Mesodermal cell (in vitro differentiated cells): ENCODE measurements at regions not wholly inside any gene's neighbourhood (a gene's known extent, or its start where the extent isn't known, plus 50 kb on each side); places are given as distances from the start of the nearest gene placed in this dataset.

Experiments used
- H3K27ac ChIP-seq: 2 replicates; pipeline ENCODE4 v1.7.0; 2013; ENCODE audit warnings: mild to moderate bottlenecking, low read depth, low read length, moderate library complexity; ENCODE audit not compliant: severe bottlenecking
- H3K36me3 ChIP-seq: 2 replicates; pipeline ENCODE4 v1.7.1; 2013; ENCODE audit warnings: mild to moderate bottlenecking, low read length, moderate library complexity; ENCODE audit not compliant: control insufficient read depth, insufficient read depth
- H3K4me1 ChIP-seq: one replicate; pipeline ENCODE4 v1.7.1; 2013; ENCODE audit warnings: mild to moderate bottlenecking, low read length; ENCODE audit not compliant: insufficient read depth, control insufficient read depth, poor library complexity, severe bottlenecking
- H3K4me3 ChIP-seq: 2 replicates; pipeline ENCODE4 v1.7.0; 2013; ENCODE audit warnings: low read length, control low read depth, mild to moderate bottlenecking; ENCODE audit not compliant: insufficient read depth, poor library complexity, severe bottlenecking; ENCODE audit errors: extremely low read depth
- H3K9me3 ChIP-seq: 2 replicates; pipeline ENCODE4 v1.7.1; 2013; ENCODE audit warnings: mild to moderate bottlenecking, low read length, moderate library complexity; ENCODE audit not compliant: control insufficient read depth
- WGBS, 2 experiments: methylation state at CpG; one replicate each; pipeline ENCODE4 v1.1.5; 2013; ENCODE audit warnings: missing lambda C conversion rate in 2 of 2; ENCODE audit not compliant: insufficient coverage in 2 of 2; 5-methylcytosine and 5-hydroxymethylcytosine counted together

DNA sequence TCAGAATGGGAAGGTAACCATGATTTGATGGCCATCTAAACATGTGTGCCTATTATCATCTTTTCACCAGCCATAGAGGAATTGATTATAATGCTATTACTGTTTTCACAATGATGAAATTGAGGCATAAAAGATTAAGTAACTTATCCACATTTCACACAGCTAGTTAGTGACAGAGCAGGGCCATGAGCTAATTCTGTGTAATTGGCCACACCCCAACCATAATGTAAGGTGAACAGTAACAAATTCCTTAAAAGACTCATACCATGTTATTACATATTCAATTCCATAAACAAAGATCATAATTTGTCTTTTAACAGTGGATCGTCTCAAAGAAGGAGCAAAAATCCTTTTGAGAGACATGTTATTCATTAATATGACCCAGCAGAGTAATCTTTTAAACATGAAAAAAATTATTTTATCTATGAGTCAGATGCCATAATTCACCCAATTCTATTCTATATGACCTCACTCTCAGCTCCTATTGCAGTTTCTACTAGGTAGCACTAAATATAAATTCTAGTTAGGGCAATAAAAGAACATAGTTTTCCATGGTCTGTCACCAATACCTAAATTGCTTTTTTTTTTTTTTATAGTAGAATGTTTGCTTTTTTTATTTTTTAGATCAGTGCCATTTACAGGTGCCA lies 475.8 kb upstream of the SLC39A10 start:
- no peaks in the 10 kb centered on the region for H3K4me1 ChIP-seq
- WGBS, 2 experiments, result no CpG with 5 or more reads among the region's 1 CpG
- no peaks in the 10 kb centered on the region for H3K9me3 ChIP-seq
- no peak overlapping the region for H3K4me3 ChIP-seq
- H3K27ac ChIP-seq, result no peak overlapping the region
- no peaks in the 10 kb centered on the region for H3K36me3 ChIP-seq

DNA sequence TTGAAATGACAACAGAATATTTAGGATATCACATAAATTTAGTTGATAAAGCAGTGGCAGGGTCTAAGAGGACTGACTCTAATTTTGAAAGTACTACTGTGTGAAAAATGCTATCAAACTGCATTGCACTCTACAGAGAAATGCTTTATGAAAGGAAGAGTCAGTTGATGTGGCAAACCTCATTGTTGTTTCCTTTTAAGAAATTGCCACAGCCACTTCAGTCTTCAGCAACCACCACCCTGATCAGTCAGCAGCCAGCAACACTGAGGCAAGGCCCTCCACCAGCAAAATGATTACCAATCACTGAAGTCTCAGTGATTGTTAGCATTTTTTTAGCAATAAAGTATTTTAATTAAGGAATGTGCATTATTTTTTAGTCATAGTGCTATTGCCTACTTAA lies 488.7 kb upstream of the SLC39A10 start:
- Histone ChIP-seq H3K27ac (no peak overlapping the region), H3K4me1 (no peaks in the 10 kb centered on the region), H3K36me3 (no peaks in the 10 kb centered on the region), H3K9me3 (no peaks in the 10 kb centered on the region), H3K4me3 (no peak overlapping the region)

- no peaks in the 10 kb centered on the region for H3K9me3 ChIP-seq
- H3K4me3 ChIP-seq, result no peak overlapping the region
- H3K36me3 ChIP-seq, result no peaks in the 10 kb centered on the region
- no peak overlapping the region for H3K27ac ChIP-seq
- H3K4me1 ChIP-seq, result no peaks in the 10 kb centered on the region
- WGBS, 2 experiments, result 78 to 88% methylated on average over 1 to 2 of the region's 2 CpGs
These were observed 492.1 kb upstream of the SLC39A10 start for GRCh38 chr2:195164930-195165329.

- 90% methylated on average over 1 of the region's 3 CpGs; no CpG with 5 or more reads in 1 of the 2 experiments for WGBS, 2 experiments
- no peaks in the 10 kb centered on the region for H3K36me3 ChIP-seq
- no peak overlapping the region for H3K27ac ChIP-seq
- H3K4me1 ChIP-seq, result no peaks in the 10 kb centered on the region
- no peak overlapping the region for H3K4me3 ChIP-seq
- H3K9me3 ChIP-seq, result no peaks in the 10 kb centered on the region
These were observed 494.1 kb upstream of the SLC39A10 start for GRCh38 chr2:195162918-195163317.

- H3K36me3 ChIP-seq, result no peaks in the 10 kb centered on the region
- 83 to 100% methylated on average over 1 to 3 of the region's 3 CpGs for WGBS, 2 experiments
These were observed 494.8 kb upstream of the SLC39A10 start for GRCh38 chr2:195162194-195162593.

DNA sequence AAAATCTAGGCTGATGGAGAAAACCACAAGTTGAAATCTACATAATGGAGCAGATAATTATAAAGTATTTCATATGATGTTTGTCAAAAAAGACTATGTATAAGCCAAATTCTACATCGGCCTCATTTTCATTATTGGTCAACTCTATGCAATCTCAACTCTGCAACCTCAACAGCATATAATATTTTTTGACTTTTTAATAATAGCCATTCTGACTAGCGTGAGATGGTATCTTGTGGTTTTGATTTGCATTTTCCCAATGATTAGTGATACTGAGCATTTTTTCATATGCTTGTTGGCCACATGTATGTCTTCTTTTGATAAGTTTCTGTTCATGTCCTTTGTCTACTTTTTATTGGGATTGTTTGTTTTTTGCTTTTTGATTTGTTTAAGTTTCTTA lies 496.1 kb upstream of the SLC39A10 start:
- WGBS, 2 experiments, result 83% methylated on average over 1 of the region's 2 CpGs; no CpG with 5 or more reads in 1 of the 2 experiments
- no peak overlapping the region for H3K27ac ChIP-seq
- H3K9me3 ChIP-seq, result no peaks in the 10 kb centered on the region
- no peaks in the 10 kb centered on the region for H3K4me1 ChIP-seq
- no peaks in the 10 kb centered on the region for H3K36me3 ChIP-seq
- no peak overlapping the region for H3K4me3 ChIP-seq

More at GRCh38 chr2:195162194-195162593, 494.8 kb upstream of the SLC39A10 start:
- H3K4me1 ChIP-seq, result no peaks in the 10 kb centered on the region
- no peak overlapping the region for H3K27ac ChIP-seq
- H3K9me3 ChIP-seq, result no peaks in the 10 kb centered on the region
- H3K4me3 ChIP-seq, result no peak overlapping the region

DNA sequence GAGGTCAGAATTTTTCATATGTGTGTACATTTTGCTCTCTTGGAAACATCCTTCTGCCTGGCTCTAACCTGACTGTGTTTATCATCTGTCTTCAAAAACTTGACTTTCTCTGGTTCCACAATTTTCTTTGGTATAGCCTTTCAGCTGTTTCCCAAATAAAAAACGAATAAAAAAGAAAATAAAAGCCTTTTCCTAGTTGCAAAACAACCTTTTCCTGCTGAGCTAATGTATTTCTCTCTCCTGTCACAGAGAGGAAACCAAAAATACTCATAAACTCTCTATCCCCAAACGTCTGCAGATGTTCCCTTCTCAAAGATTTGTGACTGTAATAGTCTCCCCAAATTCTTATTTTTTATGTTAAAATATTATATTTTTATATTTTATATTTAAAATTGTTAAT lies 505.3 kb upstream of the SLC39A10 start:
- Histone ChIP-seq H3K36me3 (no peaks in the 10 kb centered on the region), H3K4me1 (no peaks in the 10 kb centered on the region), H3K27ac (no peak overlapping the region), H3K9me3 (no peaks in the 10 kb centered on the region), H3K4me3 (no peak overlapping the region)
- WGBS, 2 experiments, result 40 to 56% methylated on average over 1 of the region's 2 CpGs

GRCh38 chr2:195150819-195151218 lies 506.2 kb upstream of the SLC39A10 start:
- Histone ChIP-seq H3K27ac (no peak overlapping the region), H3K4me3 (no peak overlapping the region), H3K9me3 (no peaks in the 10 kb centered on the region), H3K4me1 (no peaks in the 10 kb centered on the region), H3K36me3 (no peaks in the 10 kb centered on the region)
- no CpG with 5 or more reads among the region's 2 CpGs for WGBS, 2 experiments

DNA sequence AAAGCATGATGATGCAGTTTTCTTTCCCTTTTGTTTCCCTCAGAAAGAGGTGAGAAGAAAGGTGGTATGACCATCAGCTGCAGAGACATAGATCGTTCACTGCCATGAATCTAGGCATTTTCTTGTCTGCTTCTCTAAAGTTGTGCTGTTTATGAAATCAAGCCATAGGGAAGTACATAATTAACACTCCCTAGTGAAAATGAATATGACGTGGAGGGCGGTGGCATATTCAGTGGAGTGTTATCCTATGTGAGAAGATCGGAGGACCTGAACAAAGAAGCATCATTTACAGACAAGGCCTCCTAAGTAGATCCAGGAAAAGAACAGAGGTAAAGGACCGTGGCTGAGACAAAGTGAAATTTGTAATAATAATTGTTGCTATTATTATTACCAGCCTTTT lies 509.0 kb upstream of the SLC39A10 start:
- Histone ChIP-seq H3K4me3 (no peak overlapping the region), H3K4me1 (no peaks in the 10 kb centered on the region), H3K9me3 (no peaks in the 10 kb centered on the region), H3K36me3 (no peaks in the 10 kb centered on the region), H3K27ac (no peak overlapping the region)
- WGBS, 2 experiments, result no CpG with 5 or more reads among the region's 5 CpGs

GRCh38 chr2:195146761-195147541 lies 510.1 kb upstream of the SLC39A10 start:
- Histone ChIP-seq H3K36me3 (no peaks in the 10 kb centered on the region), H3K4me3 (no peak overlapping the region), H3K4me1 (no peaks in the 10 kb centered on the region), H3K27ac (no peak overlapping the region), H3K9me3 (no peaks in the 10 kb centered on the region)
- WGBS, 2 experiments, result 80 to 94% methylated on average over 2 of the region's 4 CpGs

DNA sequence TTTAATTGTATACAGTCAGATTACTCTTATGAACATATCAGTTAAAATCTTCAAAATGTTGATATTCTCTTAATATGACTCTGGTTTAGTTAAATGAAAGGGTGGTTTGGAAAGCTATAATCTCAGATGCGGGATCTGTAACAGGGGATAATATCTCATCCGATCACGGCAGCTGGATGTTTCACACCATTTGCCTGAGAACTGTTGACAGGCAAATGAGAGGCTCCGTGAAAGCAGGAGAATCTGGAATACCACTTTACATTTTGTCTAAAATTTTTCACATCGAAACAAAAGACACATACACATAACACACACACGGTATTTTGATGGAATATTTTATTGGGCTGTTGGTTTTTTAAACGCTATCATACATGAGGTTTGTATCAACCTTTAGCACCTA lies 518.6 kb upstream of the SLC39A10 start:
- no peaks in the 10 kb centered on the region for H3K36me3 ChIP-seq
- H3K4me3 ChIP-seq, result no peak overlapping the region
- WGBS, 2 experiments, result 90 to 94% methylated on average over 3 of the region's 7 CpGs
- no peaks in the 10 kb centered on the region for H3K4me1 ChIP-seq
- H3K9me3 ChIP-seq, result no peaks in the 10 kb centered on the region
- H3K27ac ChIP-seq, result no peak overlapping the region
